ENCODE measurements at regions not wholly inside any gene's neighbourhood (a gene's known extent, or its start where the extent isn't known, plus 50 kb on each side); places are given as distances from the start of the nearest gene placed in this dataset.

DNA sequence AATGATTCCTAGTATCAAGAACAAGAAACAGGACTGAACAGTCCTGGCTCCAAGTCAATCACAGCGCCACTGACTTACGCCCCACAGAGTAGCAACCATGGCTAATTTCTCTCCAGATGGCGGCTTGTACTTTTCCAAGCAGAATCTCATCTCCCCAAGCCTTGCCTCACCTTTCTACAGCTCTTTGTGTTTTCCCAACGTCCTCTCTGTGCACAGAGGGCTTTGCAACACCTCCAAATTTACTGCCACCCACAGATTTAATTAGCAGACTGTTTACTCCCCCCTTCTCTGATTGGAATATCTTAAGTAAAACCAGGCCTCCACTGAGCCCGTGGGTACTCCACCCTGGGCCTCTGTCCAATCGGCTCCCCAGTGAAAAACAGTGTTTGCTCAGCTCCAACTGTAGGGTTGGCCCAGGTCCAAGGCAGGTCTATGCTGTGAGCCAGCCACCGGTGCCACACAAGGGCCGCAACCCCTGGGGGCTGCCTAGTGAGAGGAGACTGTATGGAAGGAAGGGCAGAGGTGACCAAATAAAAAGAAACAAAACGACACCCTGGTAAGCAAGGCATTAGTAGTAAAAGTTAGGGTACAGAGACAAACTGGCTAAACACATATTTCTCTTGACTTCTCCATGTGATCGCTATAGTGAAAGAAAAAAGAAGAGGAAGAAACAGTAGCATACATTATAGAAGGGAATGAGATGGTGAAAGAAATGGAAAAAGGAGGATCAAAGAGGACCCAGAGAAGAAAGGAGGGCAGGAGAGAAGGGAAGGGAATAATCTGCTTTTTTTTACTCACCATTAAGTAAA lies 128.4 kb upstream of the SOD1 start:
- H3K4me3 ChIP-seq (ENCODE audit: low read depth, poor library complexity, severe bottlenecking), result no peak overlapping the region
- TF ChIP-seq POLR2A (IDR thresholded peaks at IDR 0.05), result no peak
- TF ChIP-seq, protein P1, sequence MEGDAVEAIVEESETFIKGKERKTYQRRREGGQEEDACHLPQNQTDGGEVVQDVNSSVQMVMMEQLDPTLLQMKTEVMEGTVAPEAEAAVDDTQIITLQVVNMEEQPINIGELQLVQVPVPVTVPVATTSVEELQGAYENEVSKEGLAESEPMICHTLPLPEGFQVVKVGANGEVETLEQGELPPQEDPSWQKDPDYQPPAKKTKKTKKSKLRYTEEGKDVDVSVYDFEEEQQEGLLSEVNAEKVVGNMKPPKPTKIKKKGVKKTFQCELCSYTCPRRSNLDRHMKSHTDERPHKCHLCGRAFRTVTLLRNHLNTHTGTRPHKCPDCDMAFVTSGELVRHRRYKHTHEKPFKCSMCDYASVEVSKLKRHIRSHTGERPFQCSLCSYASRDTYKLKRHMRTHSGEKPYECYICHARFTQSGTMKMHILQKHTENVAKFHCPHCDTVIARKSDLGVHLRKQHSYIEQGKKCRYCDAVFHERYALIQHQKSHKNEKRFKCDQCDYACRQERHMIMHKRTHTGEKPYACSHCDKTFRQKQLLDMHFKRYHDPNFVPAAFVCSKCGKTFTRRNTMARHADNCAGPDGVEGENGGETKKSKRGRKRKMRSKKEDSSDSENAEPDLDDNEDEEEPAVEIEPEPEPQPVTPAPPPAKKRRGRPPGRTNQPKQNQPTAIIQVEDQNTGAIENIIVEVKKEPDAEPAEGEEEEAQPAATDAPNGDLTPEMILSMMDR (IDR thresholded peaks at IDR 0.05), result no peak
- 40 to 42% methylated on average over 10 of the region's 10 CpGs for WGBS, 2 donors
- DNase-seq (ENCODE audit: low spot score in 2 of 2), result no peak
- intact Hi-C loops (cut with DNase I; ENCODE audit: low total_unique reads), result no loop called here

DNA sequence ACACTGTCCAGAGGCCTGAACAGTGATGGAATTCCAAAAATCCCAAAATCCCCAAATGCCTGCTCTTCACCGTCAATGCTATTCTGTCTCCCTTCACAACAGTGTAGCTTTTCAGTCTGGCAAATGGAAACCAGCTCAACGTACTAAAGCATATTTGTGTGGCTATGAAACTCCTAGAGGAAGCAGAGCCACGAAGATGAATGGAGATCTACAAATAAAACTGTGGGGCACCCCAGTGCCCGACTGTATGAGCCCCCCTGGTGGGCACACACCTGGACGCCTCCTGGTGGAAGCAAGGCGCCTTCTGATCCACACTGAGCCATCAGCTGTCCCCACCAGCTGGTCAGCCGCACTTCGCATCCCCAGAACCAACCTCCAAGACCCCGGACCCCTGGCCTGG lies 129.1 kb upstream of the SOD1 start:
- intact Hi-C loops (cut with DNase I; ENCODE audit: low total_unique reads), result no loop called here
- DNase-seq (ENCODE audit: low spot score in 2 of 2), result no peak
- H3K4me3 ChIP-seq (ENCODE audit: low read depth, poor library complexity, severe bottlenecking), result no peak overlapping the region
- 71 to 75% methylated on average over 9 of the region's 9 CpGs for WGBS, 2 donors
- no peak for TF ChIP-seq POLR2A (IDR thresholded peaks at IDR 0.05)
- TF ChIP-seq, protein P1 (IDR thresholded peaks at IDR 0.05), result no peak

DNA sequence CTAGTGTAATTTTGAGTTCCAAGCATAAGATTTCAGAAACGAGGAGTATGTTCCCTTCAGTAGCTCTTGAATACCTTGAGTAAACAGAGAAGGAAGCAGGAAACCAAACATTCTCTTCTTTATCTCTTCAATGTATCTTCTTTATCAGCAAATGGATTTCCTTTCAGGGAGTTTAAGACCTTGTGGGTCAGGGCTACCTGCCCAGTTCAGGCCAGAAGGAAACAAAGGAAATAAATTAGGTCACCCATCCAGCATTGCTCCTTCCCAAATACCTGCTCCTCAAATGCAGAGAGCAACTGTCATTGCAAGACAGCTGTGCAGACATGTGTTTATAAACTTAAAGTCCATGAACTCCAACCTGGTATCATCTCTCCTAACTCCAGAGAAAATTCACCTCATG lies 130.1 kb upstream of the SOD1 start:
- TF ChIP-seq, protein P1 (IDR thresholded peaks at IDR 0.05), result no peak
- TF ChIP-seq POLR2A (IDR thresholded peaks at IDR 0.05), result no peak
- WGBS, 2 donors, result 51 to 58% methylated on average over 1 of the region's 1 CpG
- intact Hi-C loops (cut with DNase I; ENCODE audit: low total_unique reads), result no loop called here

DNA sequence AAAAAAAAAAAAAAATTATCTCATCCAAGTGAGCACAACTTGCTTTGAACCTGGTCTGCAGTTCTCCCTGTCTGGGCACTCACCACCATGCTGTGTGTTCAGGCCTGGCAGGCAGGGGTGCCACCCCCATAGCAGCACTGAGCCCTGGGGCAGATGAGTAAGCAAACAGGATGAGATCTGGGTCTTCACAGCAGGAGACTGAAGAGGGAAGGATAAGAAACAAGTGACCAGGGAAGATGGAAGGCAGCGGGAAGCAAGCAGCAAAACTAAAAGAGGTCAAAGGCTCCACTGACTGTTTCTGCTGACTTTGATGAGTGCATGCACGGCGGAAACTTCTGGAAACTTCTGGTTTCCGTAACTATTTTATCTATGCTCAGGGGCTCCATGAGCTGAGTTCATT lies 133.5 kb upstream of the SOD1 start:
- no peak overlapping the region for H3K4me3 ChIP-seq (ENCODE audit: low read depth, poor library complexity, severe bottlenecking)
- 76 to 81% methylated on average over 4 of the region's 4 CpGs for WGBS, 2 donors
- intact Hi-C loops (cut with DNase I; ENCODE audit: low total_unique reads), result no loop called here
- no peak for TF ChIP-seq POLR2A (IDR thresholded peaks at IDR 0.05)
- TF ChIP-seq, protein P1 (IDR thresholded peaks at IDR 0.05), result no peak
- DNase-seq (ENCODE audit: low spot score in 2 of 2), result no peak

More for the DNA sequence above, 130.1 kb upstream of the SOD1 start:
- DNase-seq (ENCODE audit: low spot score in 2 of 2), result no peak
- H3K4me3 ChIP-seq (ENCODE audit: low read depth, poor library complexity, severe bottlenecking), result no peak overlapping the region

DNA sequence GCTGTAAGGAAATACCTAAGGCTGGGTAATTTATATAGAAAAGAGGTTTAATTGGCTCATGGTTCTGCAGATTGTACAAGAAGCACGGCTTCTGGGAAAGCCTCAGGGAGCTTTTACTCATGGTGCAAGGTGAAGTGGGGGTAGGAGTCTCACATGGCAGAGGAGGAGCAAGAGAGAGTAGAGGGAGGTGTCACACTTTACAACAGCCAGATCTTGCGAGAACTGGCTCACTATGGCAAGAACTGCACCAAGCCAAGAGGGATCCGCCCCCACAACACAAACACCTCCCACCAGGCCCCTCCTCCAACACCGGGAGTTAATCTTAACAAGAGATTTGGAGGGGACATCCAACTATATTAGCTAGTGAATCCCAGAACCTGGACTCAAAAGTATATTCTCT lies 135.4 kb upstream of the SOD1 start:
- no peak for TF ChIP-seq POLR2A (IDR thresholded peaks at IDR 0.05)
- TF ChIP-seq, protein P1 (IDR thresholded peaks at IDR 0.05), result no peak
- intact Hi-C loops (cut with DNase I; ENCODE audit: low total_unique reads), result no loop called here
- no peak overlapping the region for H3K4me3 ChIP-seq (ENCODE audit: low read depth, poor library complexity, severe bottlenecking)
- 54 to 60% methylated on average over 4 of the region's 4 CpGs for WGBS, 2 donors
- DNase-seq (ENCODE audit: low spot score in 2 of 2), result no peak

DNA sequence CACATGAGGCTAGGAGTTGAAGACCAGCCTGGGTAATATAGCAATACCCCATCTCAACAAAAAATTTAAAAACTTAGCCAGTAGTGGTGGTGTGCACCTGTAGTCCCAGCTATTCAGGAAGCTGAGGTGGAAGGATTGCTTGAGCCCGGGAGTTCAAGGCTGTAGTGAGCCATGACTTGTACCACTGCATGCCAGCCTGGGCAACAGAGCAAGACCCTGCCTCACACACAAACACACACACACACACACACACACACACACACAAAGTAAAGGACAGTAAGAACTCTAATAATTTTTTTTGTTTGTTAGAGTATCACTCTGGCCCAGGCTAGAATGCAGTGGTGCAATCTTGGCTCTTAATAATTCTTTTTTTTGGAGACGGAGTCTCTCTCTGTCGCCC lies 138.0 kb upstream of the SOD1 start:
- TF ChIP-seq, protein P1 (IDR thresholded peaks at IDR 0.05), result no peak
- TF ChIP-seq POLR2A (IDR thresholded peaks at IDR 0.05), result no peak
- intact Hi-C loops (cut with DNase I; ENCODE audit: low total_unique reads), result no loop called here
- no peak overlapping the region for H3K4me3 ChIP-seq (ENCODE audit: low read depth, poor library complexity, severe bottlenecking)
- 74 to 92% methylated on average over 3 of the region's 3 CpGs for WGBS, 2 donors
- DNase-seq (ENCODE audit: low spot score in 2 of 2), result no peak

Data from lower leg skin (tissue), 4 donors.